HG02623 (cell line): ENCODE measurements at regions not wholly inside any gene's neighbourhood (a gene's known extent, or its start where the extent isn't known, plus 50 kb on each side); places are given as distances from the start of the nearest gene placed in this dataset.
"Not testable (repeated sequence)": the region's sequence is repeated elsewhere in the genome, so short reads cannot be mapped to it uniquely, and the experiment has no call there.

Experiments used
- ATAC-seq: cut with Tn5 transposase; IDR thresholded peaks from one replicate; pipeline ENCODE4 v1.9.1; 2021; ENCODE audit warnings: moderate library complexity; ENCODE audit not compliant: unreplicated experiment

- no peak for ATAC-seq
Measured at GRCh38 chr15:68482246-68482645, 50.3 kb upstream of the ITGA11 start.

DNA sequence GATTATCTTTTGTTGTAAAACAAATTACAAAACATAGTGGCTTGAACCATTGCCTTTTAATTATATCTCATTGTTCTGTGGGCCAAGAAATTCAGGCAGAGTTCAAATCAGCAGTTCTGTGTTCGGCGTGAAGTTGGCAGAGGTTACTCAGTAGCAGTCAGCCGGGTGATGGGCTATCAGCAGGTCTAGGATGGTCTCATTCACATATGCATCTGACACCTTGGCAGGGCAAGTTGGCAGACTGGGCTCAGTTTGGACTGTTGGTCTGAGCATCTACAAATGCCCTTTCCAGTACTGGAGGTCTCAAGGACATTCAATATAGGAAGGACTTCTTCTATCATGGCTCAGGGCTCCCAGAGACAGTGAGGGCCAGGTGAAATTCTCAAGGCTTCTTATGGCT lies 51.2 kb upstream of the ITGA11 start:
- no peak for ATAC-seq

- ATAC-seq: no peak
Measured at GRCh38 chr15:68484220-68484619, 52.3 kb upstream of the ITGA11 start.

GRCh38 chr15:68484696-68485400 lies 52.9 kb upstream of the ITGA11 start:
- no peak for ATAC-seq

DNA sequence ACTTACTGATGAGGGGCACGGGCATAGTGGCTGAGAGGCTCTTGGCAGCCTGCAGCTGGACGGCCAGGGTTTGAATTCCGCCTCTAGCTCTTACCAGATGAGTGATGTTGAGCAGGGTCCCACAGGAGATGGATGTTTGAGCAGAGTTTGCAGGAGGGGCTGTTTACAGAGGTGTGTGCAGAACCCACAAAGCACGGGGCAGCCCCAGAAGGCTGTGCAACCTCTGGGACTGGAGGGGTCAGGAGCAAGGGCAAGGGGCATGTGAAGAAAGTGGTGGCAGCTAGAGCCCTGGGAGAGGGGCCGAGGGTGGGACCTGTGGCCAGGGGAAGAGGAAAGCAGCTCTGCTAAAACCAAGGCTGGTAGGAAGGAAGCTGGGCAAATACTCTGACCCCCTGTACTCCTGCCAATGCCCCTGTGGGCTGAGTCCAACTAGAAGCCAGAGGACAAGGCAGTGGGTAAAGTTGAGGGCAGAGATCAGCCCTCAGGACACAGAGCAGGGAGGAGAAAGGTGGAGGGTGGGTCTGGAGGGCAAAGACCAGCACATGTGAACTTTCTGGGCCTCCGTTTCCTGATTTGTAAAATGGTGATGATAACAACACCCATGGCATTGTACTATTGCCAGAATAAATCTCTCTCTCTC lies 53.9 kb upstream of the ITGA11 start:
- ATAC-seq: no peak

GRCh38 chr15:68487087-68487843 lies 55.3 kb upstream of the ITGA11 start:
- ATAC-seq: no peak

- ATAC-seq: no peak
Measured at GRCh38 chr15:68488290-68488689, 56.3 kb upstream of the ITGA11 start.

DNA sequence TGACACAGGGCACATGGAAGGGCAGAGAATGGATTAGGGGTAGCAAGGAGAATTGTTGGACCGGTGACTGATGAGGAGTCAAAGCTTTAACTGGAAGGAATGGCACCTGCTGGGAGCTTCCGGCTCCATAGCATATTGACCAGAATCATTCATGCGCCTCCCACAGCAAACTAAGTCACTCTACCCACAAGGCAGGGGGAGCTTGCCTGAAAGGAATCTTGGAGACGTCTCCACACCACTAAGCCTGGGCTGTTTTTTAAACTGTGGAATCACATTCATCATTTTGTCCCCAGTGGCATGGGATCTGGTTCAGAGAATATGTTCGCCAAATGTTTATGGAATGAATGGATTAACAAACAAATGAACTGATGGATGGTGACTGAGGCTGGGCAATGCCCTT lies 57.0 kb upstream of the ITGA11 start:
- no peak for ATAC-seq

- no peak for ATAC-seq
Measured at GRCh38 chr15:68489421-68489820, 57.5 kb upstream of the ITGA11 start.

DNA sequence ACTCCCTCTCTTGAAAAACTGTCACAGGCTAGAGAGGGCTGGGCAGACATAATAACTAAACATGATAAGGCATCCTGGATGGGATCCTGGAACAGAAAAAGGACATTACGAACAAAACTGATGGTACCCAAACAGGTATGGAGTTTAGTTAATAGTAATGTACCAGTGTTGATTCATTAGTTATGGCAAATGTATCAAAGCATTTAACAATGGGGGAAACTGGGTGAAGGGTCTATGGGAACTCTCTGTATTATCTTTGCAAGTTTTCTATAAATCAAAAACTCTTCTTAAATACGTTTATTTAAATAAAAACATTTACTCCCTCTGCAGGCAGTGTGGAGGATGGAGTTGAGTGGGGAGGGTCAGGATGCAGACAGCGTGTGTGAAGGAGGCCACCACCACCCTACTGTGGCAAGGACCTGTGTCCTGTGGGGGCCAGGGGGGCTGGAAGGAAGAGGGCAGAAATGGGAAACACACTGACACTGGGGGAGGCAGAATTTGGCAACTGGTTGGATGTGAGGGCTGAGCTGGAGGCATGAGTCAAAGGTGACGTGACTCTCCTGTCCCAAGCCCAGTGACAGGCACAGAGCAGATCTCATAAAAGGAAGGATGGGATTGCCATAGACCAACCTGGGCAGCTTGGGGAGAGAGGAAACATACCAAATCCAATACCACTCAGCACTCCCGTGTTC lies 59.6 kb upstream of the ITGA11 start:
- ATAC-seq: no peak

DNA sequence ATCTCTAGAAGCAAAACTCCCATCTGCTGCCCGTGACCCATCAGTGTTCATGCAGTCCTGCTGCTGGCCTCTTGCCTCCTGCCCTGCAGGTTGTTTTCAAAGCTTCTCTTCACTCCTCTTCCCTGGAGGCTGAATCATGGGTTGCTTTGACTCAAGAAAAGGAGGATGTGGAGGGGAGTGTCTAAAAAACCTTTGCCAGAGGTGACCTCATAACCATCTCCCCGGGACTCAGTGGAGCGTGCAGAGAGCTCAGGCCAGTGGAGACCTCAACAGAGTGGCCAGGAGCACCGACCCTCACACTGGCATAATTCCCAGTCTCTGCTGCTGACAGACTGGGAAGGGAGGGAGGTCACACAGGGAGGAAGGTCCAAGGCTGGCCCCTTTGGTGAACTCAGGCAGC lies 60.9 kb upstream of the ITGA11 start:
- no peak for ATAC-seq

- no peak for ATAC-seq
Measured at GRCh38 chr15:68493629-68494028, 61.7 kb upstream of the ITGA11 start.

DNA sequence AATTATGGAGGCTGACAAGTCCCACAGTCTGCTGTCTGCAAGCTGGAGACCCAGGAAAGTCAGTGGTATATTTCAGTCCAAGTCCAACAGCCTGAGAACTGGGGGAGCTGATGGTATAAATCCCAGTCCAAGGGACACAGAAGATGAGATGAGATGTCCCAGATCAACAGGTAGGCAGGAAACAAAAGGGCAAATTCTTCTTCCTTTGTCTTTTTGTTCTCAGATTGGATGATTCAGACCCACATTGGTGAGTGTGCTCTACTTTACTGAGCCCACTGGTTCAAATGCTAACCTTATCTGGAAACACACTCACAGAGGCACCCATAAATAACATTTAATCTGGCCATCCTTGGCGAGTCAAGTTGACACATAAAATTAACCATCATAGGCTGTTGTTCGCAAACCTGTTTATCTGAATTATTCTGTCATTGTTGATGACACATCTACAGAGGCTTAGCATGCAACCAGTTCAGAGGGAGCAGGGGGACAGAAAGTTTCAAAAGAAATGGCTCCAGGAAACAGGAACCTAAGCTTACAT lies 62.7 kb upstream of the ITGA11 start:
- ATAC-seq: no peak

- ATAC-seq: no peak
Measured at GRCh38 chr15:68495221-68495950, 63.4 kb upstream of the ITGA11 start.

GRCh38 chr15:68495981-68496705 lies 64.2 kb upstream of the ITGA11 start:
- no peak for ATAC-seq

DNA sequence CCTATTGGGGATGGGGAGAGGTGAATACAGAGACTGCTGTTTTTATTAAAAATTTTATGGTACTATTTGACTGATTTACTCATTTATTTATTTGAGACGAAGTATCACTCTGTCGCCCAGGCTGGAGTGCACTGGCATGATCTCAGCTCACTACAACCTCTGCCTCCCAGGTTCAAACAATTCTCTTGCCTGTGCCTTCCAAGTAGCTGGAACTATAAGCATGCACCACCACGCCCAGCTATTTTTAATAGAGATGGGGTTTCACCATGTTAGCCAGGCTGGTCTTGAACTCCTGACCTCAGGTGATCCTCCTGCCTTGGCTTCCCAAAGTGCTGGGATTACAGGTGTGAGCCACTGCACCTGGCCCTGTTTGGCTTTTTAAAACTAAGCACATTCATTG lies 64.8 kb upstream of the ITGA11 start:
- not testable (repeated sequence) for ATAC-seq

- ATAC-seq: no peak
Measured at GRCh38 chr15:68497206-68497910, 65.4 kb upstream of the ITGA11 start.

DNA sequence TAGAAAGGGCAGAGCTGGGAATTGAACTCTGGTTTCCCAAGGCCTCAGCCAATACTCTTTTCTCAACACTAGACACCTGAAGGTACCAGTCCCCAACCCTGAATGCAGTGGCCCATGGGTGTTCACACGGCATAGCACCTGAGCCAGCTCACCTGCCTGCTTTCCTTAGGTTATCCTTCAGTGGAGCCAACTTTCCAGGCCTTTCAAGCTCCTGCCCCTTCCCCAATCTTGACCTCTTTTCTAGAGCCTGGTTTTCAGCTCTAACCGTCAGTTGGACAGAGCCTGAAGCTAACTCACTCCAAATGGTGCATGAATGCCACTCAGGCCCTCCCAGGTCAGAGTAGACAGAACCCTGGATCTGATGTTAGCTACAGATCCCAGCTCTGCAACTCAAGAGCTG lies 66.1 kb upstream of the ITGA11 start:
- ATAC-seq: no peak

DNA sequence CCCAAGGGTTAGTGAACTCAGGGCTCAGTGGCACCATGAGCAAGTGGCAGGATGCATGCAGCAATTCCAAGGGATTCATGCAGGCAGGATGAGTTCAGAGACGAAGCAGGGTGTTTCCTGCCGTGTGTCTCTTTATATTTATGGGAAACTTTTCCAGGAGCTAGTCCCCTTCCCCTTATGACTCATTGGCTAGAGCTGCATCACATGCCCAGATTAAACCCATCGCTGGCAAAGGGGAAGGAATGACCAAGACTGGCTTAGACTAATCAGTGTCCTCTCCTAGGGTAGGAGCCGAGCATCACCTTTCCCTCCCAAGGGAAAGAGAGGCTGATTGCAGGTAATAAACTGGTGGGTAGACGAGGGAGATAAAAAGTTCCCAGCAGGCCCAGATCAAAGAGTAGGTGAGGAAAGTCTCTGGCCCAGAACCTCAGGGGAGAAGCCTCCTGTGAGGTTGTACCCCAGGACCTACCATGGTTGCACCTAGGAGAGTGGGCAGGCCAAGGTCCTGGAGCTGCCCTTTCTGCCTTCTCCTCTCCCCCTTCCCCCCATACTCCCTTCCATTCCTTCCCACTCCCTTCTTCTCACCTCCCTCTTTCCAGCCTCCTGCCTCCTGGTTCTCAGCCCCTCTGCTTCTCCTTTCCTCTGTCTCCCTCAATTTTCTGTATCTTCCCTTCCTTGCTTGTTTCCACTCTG lies 67.8 kb upstream of the ITGA11 start:
- ATAC-seq: no peak
